CD4-positive, alpha-beta memory T cell (primary cell): ENCODE measurements at regions not wholly inside any gene's neighbourhood (a gene's known extent, or its start where the extent isn't known, plus 50 kb on each side); places are given as distances from the start of the nearest gene placed in this dataset.

Source experiments
- CTCF ChIA-PET: fragments of 350-600 bp; sonication (Branson Sonifier 250); formaldehyde crosslinking; loops from one replicate; lab custom pipeline; 2021; ENCODE audit warnings: inconsistent platforms; ENCODE audit not compliant: partially characterized antibody; lab: Charles Lee
- POLR2A ChIA-PET: fragments of 350-600 bp; sonication (Branson Sonifier 250); formaldehyde crosslinking; loops from one replicate; lab custom pipeline; 2021; ENCODE audit not compliant: partially characterized antibody; lab: Charles Lee
- DNase-seq, 5 donors: peaks; one replicate each; pipeline versions ENCODE4 v3.0.0 to v3.0.0-alpha.2; 2020 to 2022; ENCODE audit warnings: mixed read lengths in 1 of 5
- H3K27ac ChIP-seq: one replicate; pipeline ENCODE4 v1.7.0; 2013; ENCODE audit warnings: low read depth, low read length
- H3K27me3 ChIP-seq: 2 replicates; pipeline ENCODE4 v1.7.0; 2013; ENCODE audit warnings: mild to moderate bottlenecking, low read length, moderate library complexity; ENCODE audit not compliant: insufficient read depth
- H3K36me3 ChIP-seq: 2 replicates; pipeline ENCODE4 v1.7.0; 2013; ENCODE audit warnings: mild to moderate bottlenecking, low read length, moderate library complexity; ENCODE audit not compliant: insufficient read depth
- H3K4me1 ChIP-seq: 2 replicates; pipeline ENCODE4 v1.7.0; 2013; ENCODE audit warnings: mild to moderate bottlenecking, low read length, moderate library complexity; ENCODE audit not compliant: insufficient read depth
- H3K4me3 ChIP-seq, 2 donors: one replicate each; pipeline ENCODE4 v1.7.0; 2013; ENCODE audit warnings: low read length in 2 of 2, mild to moderate bottlenecking in 1 of 2
- H3K9me3 ChIP-seq, 2 donors: one replicate each; pipeline ENCODE4 v1.7.0; 2013; ENCODE audit warnings: low read length in 2 of 2, control low read depth in 1 of 2; ENCODE audit not compliant: control insufficient read depth in 1 of 2
- H3K27ac Mint-ChIP-seq, 7 donors: one replicate each; pipeline ENCODE4 v1.8.0; 2020 to 2021; ENCODE audit warnings: mixed read lengths in 7 of 7, mild to moderate bottlenecking in 6 of 7, inconsistent platforms in 3 of 7, moderate library complexity in 3 of 7
- H3K27me3 Mint-ChIP-seq, 2 donors: one replicate each; pipeline ENCODE4 v1.8.0; 2020 to 2021; ENCODE audit warnings: mixed read lengths in 2 of 2
- H3K36me3 Mint-ChIP-seq, 2 donors: one replicate each; pipeline ENCODE4 v1.8.0; 2020 to 2021; ENCODE audit warnings: mixed read lengths in 2 of 2, inconsistent platforms in 1 of 2, mild to moderate bottlenecking in 1 of 2
- H3K4me1 Mint-ChIP-seq, 4 donors: one replicate each; pipeline ENCODE4 v1.8.0; 2020 to 2021; ENCODE audit warnings: mixed read lengths in 4 of 4, mild to moderate bottlenecking in 1 of 4
- H3K4me3 Mint-ChIP-seq, 8 donors: one replicate each; pipeline ENCODE4 v1.8.0; 2020 to 2021; ENCODE audit warnings: mixed read lengths in 8 of 8, mild to moderate bottlenecking in 7 of 8, moderate library complexity in 6 of 8, inconsistent platforms in 3 of 8
- H3K9me3 Mint-ChIP-seq, 8 donors: one replicate each; pipeline ENCODE4 v1.8.0; 2020 to 2021; ENCODE audit warnings: mixed read lengths in 8 of 8, mild to moderate bottlenecking in 5 of 8, inconsistent platforms in 3 of 8, moderate library complexity in 1 of 8
- intact Hi-C: fragments of 100-400 bp; cut with micrococcal nuclease; formaldehyde crosslinking; loops from one replicate; pipeline ENCODE4 v1.15.1; 2023

- H3K27ac Mint-ChIP-seq = no peak overlapping the region
- no peak overlapping the region for H3K27ac ChIP-seq
- no peaks in the 10 kb centered on the region for H3K9me3 ChIP-seq
- H3K36me3 Mint-ChIP-seq = no peaks in the 10 kb centered on the region
- H3K9me3 Mint-ChIP-seq = peaks cover 0 to 15% (median 0%) of the 10 kb centered on the region in 8 donors
- H3K27me3 Mint-ChIP-seq = peaks cover 0 to 3% of the 10 kb centered on the region in 2 donors
- no peak for DNase-seq
- CTCF ChIA-PET = no interaction called here
- no peak overlapping the region for H3K4me3 ChIP-seq
- intact Hi-C loops = no loop called here
- no peaks in the 10 kb centered on the region for H3K4me1 Mint-ChIP-seq
- H3K27me3 ChIP-seq = no peaks in the 10 kb centered on the region
- no peaks in the 10 kb centered on the region for H3K36me3 ChIP-seq
- no peak overlapping the region for H3K4me3 Mint-ChIP-seq
- H3K4me1 ChIP-seq = no peaks in the 10 kb centered on the region
- POLR2A ChIA-PET = no interaction called here
Measured at GRCh38 chr18:5747678-5748077, 147.6 kb downstream of the TMEM200C start.

GRCh38 chr18:5746844-5747243 lies 148.5 kb downstream of the TMEM200C start:
- no peak overlapping the region for H3K27ac Mint-ChIP-seq
- no peaks in the 10 kb centered on the region for H3K9me3 ChIP-seq
- intact Hi-C loops = no loop called here
- H3K9me3 Mint-ChIP-seq = peaks cover 0 to 15% (median 0%) of the 10 kb centered on the region in 8 donors
- no peaks in the 10 kb centered on the region for H3K27me3 ChIP-seq
- H3K27ac ChIP-seq = no peak overlapping the region
- H3K4me1 Mint-ChIP-seq = no peaks in the 10 kb centered on the region
- POLR2A ChIA-PET = no interaction called here
- H3K36me3 Mint-ChIP-seq = no peaks in the 10 kb centered on the region
- H3K4me1 ChIP-seq = no peaks in the 10 kb centered on the region
- CTCF ChIA-PET = no interaction called here
- H3K36me3 ChIP-seq = no peaks in the 10 kb centered on the region
- no peak overlapping the region for H3K4me3 Mint-ChIP-seq
- H3K27me3 Mint-ChIP-seq = peaks cover 0 to under 1% of the 10 kb centered on the region in 2 donors
- no peak for DNase-seq
- no peak overlapping the region for H3K4me3 ChIP-seq

- no peaks in the 10 kb centered on the region for H3K4me1 Mint-ChIP-seq
- CTCF ChIA-PET = no interaction called here
- Histone ChIP-seq H3K27me3 (no peaks in the 10 kb centered on the region), H3K9me3 (no peaks in the 10 kb centered on the region), H3K4me3 (no peak overlapping the region), H3K27ac (no peak overlapping the region), H3K4me1 (no peaks in the 10 kb centered on the region), H3K36me3 (no peaks in the 10 kb centered on the region)
- no peak overlapping the region for H3K4me3 Mint-ChIP-seq
- H3K27me3 Mint-ChIP-seq = peaks cover 0 to 5% of the 10 kb centered on the region in 2 donors
- H3K27ac Mint-ChIP-seq = no peak overlapping the region
- POLR2A ChIA-PET = no interaction called here
- intact Hi-C loops = no loop called here
- DNase-seq = no peak
- H3K9me3 Mint-ChIP-seq = peaks cover 0 to 15% (median 0%) of the 10 kb centered on the region in 8 donors
- H3K36me3 Mint-ChIP-seq = no peaks in the 10 kb centered on the region
Measured at GRCh38 chr18:5744659-5745058, 150.7 kb downstream of the TMEM200C start.

GRCh38 chr18:5738526-5738925 lies 156.8 kb downstream of the TMEM200C start:
- Mint-ChIP-seq H3K36me3 (no peaks in the 10 kb centered on the region), H3K27me3 (peaks cover 0 to 13% of the 10 kb centered on the region in 2 donors), H3K4me1 (no peaks in the 10 kb centered on the region), H3K9me3 (peaks cover 0 to 6% (median 0%) of the 10 kb centered on the region in 8 donors), H3K27ac (no peak overlapping the region), H3K4me3 (no peak overlapping the region)
- H3K4me1 ChIP-seq = no peaks in the 10 kb centered on the region
- no peaks in the 10 kb centered on the region for H3K27me3 ChIP-seq
- ChIA-PET POLR2A (no interaction called here), CTCF (no interaction called here)
- DNase-seq = no peak
- no peaks in the 10 kb centered on the region for H3K36me3 ChIP-seq
- no peak overlapping the region for H3K27ac ChIP-seq
- intact Hi-C loops = no loop called here
- H3K4me3 ChIP-seq = no peak overlapping the region
- no peaks in the 10 kb centered on the region for H3K9me3 ChIP-seq

- CTCF ChIA-PET = no interaction called here
- intact Hi-C loops = no loop called here
Measured at GRCh38 chr18:5732318-5732717, 163.0 kb downstream of the TMEM200C start.

GRCh38 chr18:5729983-5730699 lies 165.2 kb downstream of the TMEM200C start:
- no peak overlapping the region for H3K4me3 ChIP-seq
- Mint-ChIP-seq H3K36me3 (no peaks in the 10 kb centered on the region), H3K4me1 (no peaks in the 10 kb centered on the region)

More at GRCh38 chr18:5732318-5732717, 163.0 kb downstream of the TMEM200C start:
- no peak for DNase-seq
- no peaks in the 10 kb centered on the region for H3K36me3 Mint-ChIP-seq
- H3K27me3 ChIP-seq = no peaks in the 10 kb centered on the region
- peaks cover 0 to 10% of the 10 kb centered on the region in 2 donors for H3K27me3 Mint-ChIP-seq
- no peaks in the 10 kb centered on the region for H3K36me3 ChIP-seq
- no peaks in the 10 kb centered on the region for H3K9me3 ChIP-seq
- no peaks in the 10 kb centered on the region for H3K4me1 Mint-ChIP-seq
- H3K27ac Mint-ChIP-seq = peak overlapping the region in 1 of 7 donors; percentile 3
- H3K9me3 Mint-ChIP-seq = peaks cover 0 to 7% (median 3%) of the 10 kb centered on the region in 8 donors
- H3K4me3 Mint-ChIP-seq = no peak overlapping the region
- POLR2A ChIA-PET = no interaction called here
- H3K4me3 ChIP-seq = no peak overlapping the region
- no peak overlapping the region for H3K27ac ChIP-seq
- H3K4me1 ChIP-seq = no peaks in the 10 kb centered on the region

GRCh38 chr18:5728531-5728930 lies 166.8 kb downstream of the TMEM200C start:
- Mint-ChIP-seq H3K4me3 (peak overlapping the region in 1 of 8 donors; percentile 65), H3K27ac (no peak overlapping the region), H3K27me3 (peaks cover 0 to 5% of the 10 kb centered on the region in 2 donors), H3K4me1 (no peaks in the 10 kb centered on the region), H3K36me3 (no peaks in the 10 kb centered on the region), H3K9me3 (peaks cover 0 to 7% (median 2%) of the 10 kb centered on the region in 8 donors)
- H3K4me3 ChIP-seq = no peak overlapping the region
- no peaks in the 10 kb centered on the region for H3K27me3 ChIP-seq
- no peaks in the 10 kb centered on the region for H3K36me3 ChIP-seq
- ChIA-PET POLR2A (no interaction called here), CTCF (no interaction called here)
- H3K9me3 ChIP-seq = no peaks in the 10 kb centered on the region
- intact Hi-C loops = no loop called here
- no peak for DNase-seq
- H3K4me1 ChIP-seq = no peaks in the 10 kb centered on the region
- H3K27ac ChIP-seq = no peak overlapping the region

More at GRCh38 chr18:5729983-5730699, 165.2 kb downstream of the TMEM200C start:
- no peak overlapping the region for H3K4me3 Mint-ChIP-seq
- H3K9me3 Mint-ChIP-seq = peaks cover 0 to 7% (median 2%) of the 10 kb centered on the region in 8 donors
- H3K4me1 ChIP-seq = no peaks in the 10 kb centered on the region
- no peaks in the 10 kb centered on the region for H3K9me3 ChIP-seq
- no peak overlapping the region for H3K27ac Mint-ChIP-seq
- DNase-seq = no peak
- H3K27me3 Mint-ChIP-seq = peaks cover 0 to 5% of the 10 kb centered on the region in 2 donors
- intact Hi-C loops = no loop called here
- CTCF ChIA-PET = no interaction called here
- H3K27me3 ChIP-seq = no peaks in the 10 kb centered on the region
- POLR2A ChIA-PET = no interaction called here
- H3K27ac ChIP-seq = no peak overlapping the region
- H3K36me3 ChIP-seq = no peaks in the 10 kb centered on the region
